Colonic mucosa (tissue), 4 donors: ENCODE measurements at regions not wholly inside any gene's neighbourhood (a gene's known extent, or its start where the extent isn't known, plus 50 kb on each side); places are given as distances from the start of the nearest gene placed in this dataset.

Source experiments
- DNase-seq: peaks from one replicate; pipeline ENCODE4 v3.0.0-alpha.2; 2020
- H3K27ac ChIP-seq: fragments of 200-600 bp; one replicate; pipeline ENCODE4 v1.8.0; 2021
- H3K27me3 ChIP-seq: fragments of 200-600 bp; one replicate; pipeline ENCODE4 v1.8.0; 2021
- H3K36me3 ChIP-seq: fragments of 200-600 bp; one replicate; pipeline ENCODE4 v1.8.0; 2021
- H3K4me1 ChIP-seq: fragments of 200-600 bp; one replicate; pipeline ENCODE4 v1.8.0; 2021; ENCODE audit warnings: mild to moderate bottlenecking
- H3K4me3 ChIP-seq: fragments of 200-600 bp; one replicate; pipeline ENCODE4 v1.8.0; 2021
- H3K9ac ChIP-seq, 2 donors: one replicate each; pipeline ENCODE4 v1.7.0; 2013; ENCODE audit warnings: control low read depth in 2 of 2, low read depth in 2 of 2, low read length in 2 of 2
- H3K9me3 ChIP-seq: fragments of 200-600 bp; one replicate; pipeline ENCODE4 v1.8.0; 2021
- CTCF ChIP-seq: fragments of 200-600 bp; IDR thresholded peaks from one replicate; pipeline ENCODE4 v1.8.0; 2022; ENCODE audit warnings: antibody characterized with exemption, mild to moderate bottlenecking
- intact Hi-C: fragments of 100-400 bp; cut with DNase I; formaldehyde crosslinking; loops from one replicate; pipeline ENCODE4 v1.14.1; 2022
- donor health status: healthy.
- donor health status: DM: no; HTN: no; CAD: no.
- donor health status: DM: no; HTN: no; CAD: no.

GRCh38 chr4:188864741-188865140 is 725.5 kb downstream of the TRIML1 start:
- H3K27ac ChIP-seq = no peak overlapping the region
- no peak for TF ChIP-seq CTCF
- intact Hi-C loops = no loop called here
- DNase-seq = no peak
- no peak overlapping the region for H3K4me3 ChIP-seq
- no peaks in the 10 kb centered on the region for H3K27me3 ChIP-seq
- H3K36me3 ChIP-seq = no peaks in the 10 kb centered on the region
- no peaks in the 10 kb centered on the region for H3K9me3 ChIP-seq
- H3K9ac ChIP-seq = no peak overlapping the region
- H3K4me1 ChIP-seq = no peaks in the 10 kb centered on the region

- Histone ChIP-seq H3K9me3 (no peaks in the 10 kb centered on the region), H3K36me3 (no peaks in the 10 kb centered on the region), H3K27me3 (no peaks in the 10 kb centered on the region), H3K4me1 (no peaks in the 10 kb centered on the region), H3K27ac (no peak overlapping the region), H3K4me3 (no peak overlapping the region), H3K9ac (no peak overlapping the region)
- intact Hi-C loops = no loop called here
- TF ChIP-seq CTCF = no peak
- DNase-seq = no peak
Observed at GRCh38 chr4:188867796-188868195, 728.6 kb downstream of the TRIML1 start.

- intact Hi-C loops = no loop called here
- H3K36me3 ChIP-seq = no peaks in the 10 kb centered on the region
- H3K4me3 ChIP-seq = no peak overlapping the region
- no peak for DNase-seq
- H3K4me1 ChIP-seq = no peaks in the 10 kb centered on the region
- no peak for TF ChIP-seq CTCF
- H3K27me3 ChIP-seq = no peaks in the 10 kb centered on the region
- no peak overlapping the region for H3K27ac ChIP-seq
- no peak overlapping the region for H3K9ac ChIP-seq
- H3K9me3 ChIP-seq = no peaks in the 10 kb centered on the region
Observed at GRCh38 chr4:188869581-188869980, 730.3 kb downstream of the TRIML1 start.

- Histone ChIP-seq H3K9me3 (no peaks in the 10 kb centered on the region), H3K4me3 (no peak overlapping the region), H3K27ac (no peak overlapping the region), H3K36me3 (no peaks in the 10 kb centered on the region), H3K4me1 (no peaks in the 10 kb centered on the region), H3K9ac (no peak overlapping the region), H3K27me3 (no peaks in the 10 kb centered on the region)
- no peak for DNase-seq
- no peak for TF ChIP-seq CTCF
- intact Hi-C loops = no loop called here
Observed at GRCh38 chr4:188872809-188873208, 733.6 kb downstream of the TRIML1 start.

- H3K4me1 ChIP-seq = no peaks in the 10 kb centered on the region
- intact Hi-C loops = no loop called here
- H3K9me3 ChIP-seq = no peaks in the 10 kb centered on the region
- no peak overlapping the region for H3K9ac ChIP-seq
- no peak for DNase-seq
- H3K27me3 ChIP-seq = no peaks in the 10 kb centered on the region
- TF ChIP-seq CTCF = no peak
- H3K36me3 ChIP-seq = no peaks in the 10 kb centered on the region
- no peak overlapping the region for H3K27ac ChIP-seq
- no peak overlapping the region for H3K4me3 ChIP-seq
Observed at GRCh38 chr4:188876881-188877280, 737.6 kb downstream of the TRIML1 start.

GRCh38 chr4:188879598-188879997 is 740.4 kb downstream of the TRIML1 start:
- Histone ChIP-seq H3K27ac (no peak overlapping the region), H3K36me3 (no peaks in the 10 kb centered on the region), H3K9ac (no peak overlapping the region), H3K4me3 (no peak overlapping the region), H3K27me3 (no peaks in the 10 kb centered on the region), H3K9me3 (no peaks in the 10 kb centered on the region), H3K4me1 (no peaks in the 10 kb centered on the region)
- TF ChIP-seq CTCF = no peak
- DNase-seq = no peak
- intact Hi-C loops = no loop called here
